ENCODE measurements at regions not wholly inside any gene's neighbourhood (a gene's known extent, or its start where the extent isn't known, plus 50 kb on each side); places are given as distances from the start of the nearest gene placed in this dataset.

GRCh38 chr1:233520261-233521191, 93.4 kb upstream of the KCNK1 start:
- no peak overlapping the region for H2BK12ac ChIP-seq (ENCODE audit: insufficient read length, low read depth, low read length)
- H3K23ac ChIP-seq (ENCODE audit: insufficient read length, low read depth, low read length), result no peak overlapping the region
- 0 out of 7 replicates have a peak, but pooled peaks cover 0 to 2% (median 0%) of the 10 kb centered on the region in 3 experiments for H3K36me3 Mint-ChIP-seq (ENCODE audit: insufficient read depth in 1 of 3, low read depth in 3 of 3)
- no peak overlapping the region for H3K27ac ChIP-seq (ENCODE audit: insufficient read length, low read depth, low read length)
- no peaks in the 10 kb centered on the region for H3K79me2 ChIP-seq (ENCODE audit: insufficient read depth, low read length)
- H3K4ac ChIP-seq (ENCODE audit: low read depth, low read length), result no peak overlapping the region
- no peak overlapping the region for H3K9ac ChIP-seq (ENCODE audit: extremely low read depth, insufficient read length, low read length)
- no peaks in the 10 kb centered on the region; the same call in 1 of the 2 replicates for H3K4me1 ChIP-seq (ENCODE audit: insufficient read depth, low read length)
- no peak overlapping the region; a peak in 2 of 7 replicates for H3K27ac Mint-ChIP-seq
- no peak overlapping the region for H2AFZ ChIP-seq (ENCODE audit: low read length)
- no peak overlapping the region for H2AK5ac ChIP-seq (ENCODE audit: insufficient read length, low read length)
- no peak overlapping the region for H2BK5ac ChIP-seq (ENCODE audit: insufficient read length, low read length)
- no peak overlapping the region for H3K56ac ChIP-seq (ENCODE audit: insufficient read length, low read depth, low read length)
- H3K4me2 ChIP-seq (ENCODE audit: insufficient read depth, insufficient read length, low read length), result no peak overlapping the region
- H3K27me3 Mint-ChIP-seq (ENCODE audit: low read depth), result peaks cover 2% of the 10 kb centered on the region; the same call in 1 of the 2 replicates
- no peak for DNase-seq
- no peaks in the 10 kb centered on the region for H3K23me2 ChIP-seq (ENCODE audit: insufficient read length, low read depth, low read length, poor library complexity, severe bottlenecking)
- no peaks in the 10 kb centered on the region for H4K20me1 ChIP-seq (ENCODE audit: control insufficient read depth, insufficient read depth, insufficient read length)
- no peak overlapping the region for H4K8ac ChIP-seq (replicated peaks; ENCODE audit: insufficient read length, low read depth, low read length)
- no peak overlapping the region for H4K5ac ChIP-seq (ENCODE audit: insufficient read length, low read depth, low read length)
- no peak overlapping the region for H4K91ac ChIP-seq (ENCODE audit: insufficient read length, low read depth, low read length)
- no peak overlapping the region for H3K4me3 Mint-ChIP-seq
- no peak overlapping the region for H2BK120ac ChIP-seq (ENCODE audit: low read depth, low read length, poor library complexity, severe bottlenecking)
- no peaks in the 10 kb centered on the region for H3K27me3 ChIP-seq (ENCODE audit: insufficient read depth, low read length)
- no peak overlapping the region for H2BK15ac ChIP-seq (ENCODE audit: low read depth, low read length)
- H3T11ph ChIP-seq (ENCODE audit: low read length), result no peak overlapping the region
- TF ChIP-seq CTCF (conservative IDR thresholded peaks at IDR 0.05), result no peak
- H3K4me1 Mint-ChIP-seq, result peaks cover 17 to 23% of the 10 kb centered on the region in 2 experiments
- no CpG with 5 or more reads among the region's 8 CpGs for WGBS (ENCODE audit: extremely low coverage, insufficient read length, low lambda C conversion rate)
- H3K9me3 ChIP-seq (ENCODE audit: control insufficient read depth, low read depth, low read length), result no peaks in the 10 kb centered on the region
- no peaks in the 10 kb centered on the region for H3K79me1 ChIP-seq (ENCODE audit: insufficient read depth, low read depth, low read length, poor library complexity, severe bottlenecking)
- no peak overlapping the region for H2BK20ac ChIP-seq (ENCODE audit: low read depth, low read length, poor library complexity, severe bottlenecking)
- H3K14ac ChIP-seq (ENCODE audit: insufficient read depth, low read length), result no peak overlapping the region
- peaks cover 0 to 3% of the 10 kb centered on the region in 2 experiments; a peak in 3 of 5 replicates for H3K9me3 Mint-ChIP-seq
- no peak overlapping the region for H3K18ac ChIP-seq (ENCODE audit: insufficient read length, low read depth, low read length)

Data from H9 (cell line).